GM12878 (cell line): ENCODE measurements at regions not wholly inside any gene's neighbourhood (a gene's known extent, or its start where the extent isn't known, plus 50 kb on each side); places are given as distances from the start of the nearest gene placed in this dataset.

ENCODE experiments used
- ATAC-seq: fragments of 200-7000 bp; cut with Tn5 transposase; 3 replicates; pipeline ENCODE4 v1.9.1; 2020; ENCODE audit warnings: mild to moderate bottlenecking, moderate library complexity
- BruUV-seq: library from RNA; stranded (reverse); fragments of 400-500 nt; replicated peaks from 2 replicates; lab custom pipeline; 2021; lab: Mats Ljungman, UMichigan
- CTCF ChIA-PET: fragments of 300-600 bp; sonication (Branson Sonifier 250); formaldehyde crosslinking; extraction: SDS; loops from one replicate; lab custom pipeline; 2021; ENCODE audit warnings: inconsistent platforms; lab: Yijun Ruan, JAX
- POLR2A ChIA-PET: fragments of 350-600 bp; formaldehyde crosslinking; extraction: SDS; loops from one replicate; lab custom pipeline; 2021; ENCODE audit warnings: inconsistent platforms; lab: Charles Lee
- RAD21 ChIA-PET: fragments of 300-600 bp; sonication (Branson Sonifier 250); formaldehyde crosslinking; loops from one replicate; lab custom pipeline; 2023; ENCODE audit warnings: antibody characterized with exemption; ENCODE audit not compliant: unreplicated experiment; lab: Charles Lee
- SMC1A ChIA-PET: fragments of 300-600 bp; sonication (Branson Sonifier 250); formaldehyde crosslinking; loops from one replicate; lab custom pipeline; 2023; ENCODE audit not compliant: unreplicated experiment, uncharacterized antibody; lab: Charles Lee
- DNase-seq: peaks from one replicate; pipeline ENCODE4 v3.0.0-alpha.2; 2011; ENCODE audit warnings: low read depth, low spot score
- FAIRE-seq: peaks from 3 replicates; lab custom pipeline; 2011; peaks lifted over from hg19 to GRCh38; lab: Jason Lieb, UNC
- H2AFZ ChIP-seq: 2 replicates; pipeline ENCODE4 v1.6.0; 2011; ENCODE audit warnings: low read depth, low read length, control low read depth; ENCODE audit not compliant: control insufficient read depth
- H3K27ac ChIP-seq: 2 replicates; pipeline ENCODE4 v1.5.1; 2011; ENCODE audit warnings: control low read depth; ENCODE audit not compliant: control insufficient read depth, insufficient read depth
- H3K27me3 ChIP-seq, 2 experiments: replicated peaks in 1 of 2; 2 replicates each; pipeline versions ENCODE4 v1.6.0 to v1.6.1; 2011; ENCODE audit warnings: low read length in 1 of 2; ENCODE audit not compliant: control insufficient read depth in 2 of 2, insufficient read depth in 2 of 2
- H3K36me3 ChIP-seq, 2 experiments: 2 replicates each; pipeline ENCODE4 v1.5.1; 2011; ENCODE audit warnings: low read length in 1 of 2; ENCODE audit not compliant: control insufficient read depth in 2 of 2, insufficient read depth in 2 of 2
- H3K4me1 ChIP-seq: 2 replicates; pipeline ENCODE4 v1.6.1; 2011; ENCODE audit warnings: mild to moderate bottlenecking, low read length, moderate library complexity, mixed read lengths; ENCODE audit not compliant: control insufficient read depth, insufficient read depth
- H3K4me2 ChIP-seq: 2 replicates; pipeline ENCODE4 v1.6.0; 2011; ENCODE audit warnings: control low read depth; ENCODE audit not compliant: control insufficient read depth, insufficient read depth
- H3K4me3 ChIP-seq: fragments of 200-600 bp; sonication (generic); 2 replicates; pipeline ENCODE4 v1.5.1; 2016
- H3K79me2 ChIP-seq: 2 replicates; pipeline ENCODE4 v1.6.0; 2011; ENCODE audit warnings: low read length; ENCODE audit not compliant: control insufficient read depth, insufficient read depth
- H3K9ac ChIP-seq: 2 replicates; pipeline ENCODE4 v1.8.0; 2011; ENCODE audit warnings: low read length, control low read depth, mixed read lengths; ENCODE audit not compliant: control insufficient read depth, insufficient read depth
- H3K9me3 ChIP-seq: replicated peaks from 3 replicates; pipeline ENCODE4 v1.5.1; 2011; ENCODE audit warnings: mild to moderate bottlenecking, low read length; ENCODE audit not compliant: control insufficient read depth, insufficient read depth
- H4K20me1 ChIP-seq: 2 replicates; pipeline ENCODE4 v1.6.0; 2011; ENCODE audit not compliant: control insufficient read depth, insufficient read depth
- BMI1 ChIP-seq: fragments of 450-650 bp; IDR thresholded peaks from 2 replicates; pipeline ENCODE4 v1.6.1; 2016; ENCODE audit warnings: mild to moderate bottlenecking, moderate library complexity, borderline replicate concordance
- BRCA1 ChIP-seq: IDR thresholded peaks from 2 replicates; pipeline ENCODE4 v1.6.1; 2011; ENCODE audit warnings: low read depth, low read length, improper control_type of control experiment
- GATAD2B ChIP-seq: fragments of 450-650 bp; conservative IDR thresholded peaks from 2 replicates; pipeline ENCODE4 v1.6.1; 2017; ENCODE audit warnings: low read depth, mild to moderate bottlenecking, moderate library complexity
- HSF1 ChIP-seq: fragments of 150-350 bp; IDR thresholded peaks from 2 replicates; pipeline ENCODE4 v1.6.1; 2014; ENCODE audit warnings: mild to moderate bottlenecking, low read depth, low read length
- IRF5 ChIP-seq: fragments of 450-650 bp; IDR thresholded peaks from 2 replicates; pipeline ENCODE4 v1.6.1; 2017; ENCODE audit warnings: borderline replicate concordance
- MYC ChIP-seq: IDR thresholded peaks from 2 replicates; pipeline ENCODE4 v1.6.1; 2011; ENCODE audit warnings: mild to moderate bottlenecking, low read length, moderate library complexity, inconsistent platforms; ENCODE audit not compliant: insufficient read depth, insufficient replicate concordance, insufficient read length, severe bottlenecking
- PAX8 ChIP-seq: fragments of 450-650 bp; IDR thresholded peaks from 2 replicates; pipeline ENCODE4 v1.6.1; 2017; ENCODE audit warnings: mild to moderate bottlenecking, moderate library complexity
- SIX5 ChIP-seq: IDR thresholded peaks from 2 replicates; pipeline ENCODE4 v1.6.1; 2011; ENCODE audit warnings: mild to moderate bottlenecking, low read depth, low read length, moderate library complexity; ENCODE audit not compliant: severe bottlenecking
- SUZ12 ChIP-seq: fragments of 200-600 bp; sonication (generic); IDR thresholded peaks from one replicate; pipeline ENCODE4 v1.6.1; 2018; ENCODE audit warnings: antibody characterized with exemption, mild to moderate bottlenecking; ENCODE audit not compliant: unreplicated experiment
- YY1 ChIP-seq: IDR thresholded peaks from 2 replicates; pipeline ENCODE4 v1.6.1; 2011; ENCODE audit warnings: low read depth, mild to moderate bottlenecking, low read length
- WGBS: methylation state at CpG from one replicate; pipeline ENCODE4 v1.1.6; 2016; ENCODE audit warnings: low lambda C conversion rate; ENCODE audit not compliant: insufficient replicate concordance, insufficient coverage; ENCODE audit errors: missing lambda C conversion rate; 5-methylcytosine and 5-hydroxymethylcytosine counted together
- in situ Hi-C: fragments of 300-500 bp; cut with MboI; formaldehyde crosslinking; loops from 9 replicates; pipeline ENCODE4 v1.14.3; 2018; ENCODE audit warnings: mixed read lengths
- intact Hi-C: fragments of 100-400 bp; cut with micrococcal nuclease; formaldehyde crosslinking; loops from one replicate; pipeline ENCODE4 v1.14.2; 2022; ENCODE audit not compliant: unreplicated experiment

GRCh38 chr2:140011287-140011686, 1231.1 kb upstream of the NXPH2 start:
- ChIA-PET POLR2A (no interaction called here), RAD21 (no interaction called here), SMC1A (no interaction called here), CTCF (no interaction called here)
- intact Hi-C loops = no loop called here
- no peaks in the 10 kb centered on the region for H3K36me3 ChIP-seq
- DNase-seq (no peak), ATAC-seq (no peak), FAIRE-seq (no peak)
- BruUV-seq = no TSS peak
- H3K9ac ChIP-seq = no peak overlapping the region
- WGBS = 47% methylated on average over 2 of the region's 2 CpGs
- no peaks in the 10 kb centered on the region for H4K20me1 ChIP-seq
- no peak overlapping the region for H2AFZ ChIP-seq
- in situ Hi-C loops = no loop called here
- no peaks in the 10 kb centered on the region for H3K79me2 ChIP-seq
- H3K27ac ChIP-seq = no peak overlapping the region
- no peak overlapping the region for H3K4me3 ChIP-seq
- no peaks in the 10 kb centered on the region for H3K4me1 ChIP-seq
- no peak for TF ChIP-seq IRF5
- no peak for TF ChIP-seq HSF1
- no peak for TF ChIP-seq YY1
- TF ChIP-seq MYC = no peak
- TF ChIP-seq SUZ12 = no peak
- TF ChIP-seq PAX8 = no peak
- TF ChIP-seq BMI1 = no peak
- no peak for TF ChIP-seq BRCA1
- no peak for TF ChIP-seq GATAD2B
- no peak for TF ChIP-seq SIX5
- TF ChIP-seq, all 136 proteins: peak for 0
- Histone ChIP-seq H3K9me3 (no peaks in the 10 kb centered on the region), H3K27me3 (no peaks in the 10 kb centered on the region), H3K4me2 (no peak overlapping the region)
